ENCODE measurements at regions not wholly inside any gene's neighbourhood (a gene's known extent, or its start where the extent isn't known, plus 50 kb on each side); places are given as distances from the start of the nearest gene placed in this dataset.

DNA sequence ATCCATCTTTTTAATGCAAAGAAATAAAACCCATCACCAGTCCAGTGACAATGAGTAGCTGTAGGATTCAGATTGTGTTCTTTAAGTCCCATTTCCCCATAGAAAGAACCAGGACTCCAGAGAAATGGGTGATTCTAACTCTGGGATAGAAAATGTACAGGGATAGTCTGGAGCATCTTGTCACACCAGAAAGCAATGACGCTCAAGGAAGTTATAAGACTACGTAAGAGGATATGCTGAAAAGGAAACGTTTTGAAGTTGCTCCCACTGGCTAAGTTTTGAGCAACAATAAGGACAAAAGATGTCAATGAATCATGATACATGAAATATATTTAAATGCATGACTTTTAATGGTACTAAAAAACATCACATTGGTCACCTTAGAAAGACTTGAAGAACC lies 360.1 kb downstream of the DLEU7 start:
- no peaks in the 10 kb centered on the region for H3K23me2 ChIP-seq (ENCODE audit: insufficient read length, low read depth, low read length, poor library complexity, severe bottlenecking)
- DNase-seq: no peak
- TF ChIP-seq, protein P1, sequence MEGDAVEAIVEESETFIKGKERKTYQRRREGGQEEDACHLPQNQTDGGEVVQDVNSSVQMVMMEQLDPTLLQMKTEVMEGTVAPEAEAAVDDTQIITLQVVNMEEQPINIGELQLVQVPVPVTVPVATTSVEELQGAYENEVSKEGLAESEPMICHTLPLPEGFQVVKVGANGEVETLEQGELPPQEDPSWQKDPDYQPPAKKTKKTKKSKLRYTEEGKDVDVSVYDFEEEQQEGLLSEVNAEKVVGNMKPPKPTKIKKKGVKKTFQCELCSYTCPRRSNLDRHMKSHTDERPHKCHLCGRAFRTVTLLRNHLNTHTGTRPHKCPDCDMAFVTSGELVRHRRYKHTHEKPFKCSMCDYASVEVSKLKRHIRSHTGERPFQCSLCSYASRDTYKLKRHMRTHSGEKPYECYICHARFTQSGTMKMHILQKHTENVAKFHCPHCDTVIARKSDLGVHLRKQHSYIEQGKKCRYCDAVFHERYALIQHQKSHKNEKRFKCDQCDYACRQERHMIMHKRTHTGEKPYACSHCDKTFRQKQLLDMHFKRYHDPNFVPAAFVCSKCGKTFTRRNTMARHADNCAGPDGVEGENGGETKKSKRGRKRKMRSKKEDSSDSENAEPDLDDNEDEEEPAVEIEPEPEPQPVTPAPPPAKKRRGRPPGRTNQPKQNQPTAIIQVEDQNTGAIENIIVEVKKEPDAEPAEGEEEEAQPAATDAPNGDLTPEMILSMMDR (conservative IDR thresholded peaks at IDR 0.05): no peak
- no peak overlapping the region for H2BK15ac ChIP-seq (ENCODE audit: low read depth, low read length)
- Mint-ChIP-seq H3K27ac (no peak overlapping the region), H3K27me3 (ENCODE audit: low read depth) (no peaks in the 10 kb centered on the region), H3K9me3 (no peaks in the 10 kb centered on the region), H3K4me1 (peaks cover 2 to 5% of the 10 kb centered on the region in 2 experiments; a peak in 1 of 4 replicates), H3K36me3 (ENCODE audit: insufficient read depth in 1 of 3, low read depth in 3 of 3) (no peaks in the 10 kb centered on the region), H3K4me3 (no peak overlapping the region)
- H4K20me1 ChIP-seq (ENCODE audit: control insufficient read depth, insufficient read depth, insufficient read length): no peaks in the 10 kb centered on the region
- no peak overlapping the region for H2BK12ac ChIP-seq (ENCODE audit: insufficient read length, low read depth, low read length)
- WGBS (ENCODE audit: extremely low coverage, insufficient read length, low lambda C conversion rate): no CpG with 5 or more reads among the region's 3 CpGs
- no peak overlapping the region for H3K18ac ChIP-seq (ENCODE audit: insufficient read length, low read depth, low read length)
- H3K4me1 ChIP-seq (ENCODE audit: insufficient read depth, low read length): no peaks in the 10 kb centered on the region
- no peak overlapping the region for H3T11ph ChIP-seq (ENCODE audit: low read length)
- no peak overlapping the region for H2AFZ ChIP-seq (ENCODE audit: low read length)
- no peak overlapping the region for H4K5ac ChIP-seq (ENCODE audit: insufficient read length, low read depth, low read length)
- H3K56ac ChIP-seq (ENCODE audit: insufficient read length, low read depth, low read length): no peak overlapping the region
- no peak overlapping the region for H3K14ac ChIP-seq (ENCODE audit: insufficient read depth, low read length)
- H2BK20ac ChIP-seq (ENCODE audit: low read depth, low read length, poor library complexity, severe bottlenecking): no peak overlapping the region
- H3K23ac ChIP-seq (ENCODE audit: insufficient read length, low read depth, low read length): no peak overlapping the region
- H4K91ac ChIP-seq (ENCODE audit: insufficient read length, low read depth, low read length): no peak overlapping the region
- no peaks in the 10 kb centered on the region for H3K27me3 ChIP-seq (ENCODE audit: insufficient read depth, low read length)
- no peak overlapping the region for H2BK5ac ChIP-seq (ENCODE audit: insufficient read length, low read length)
- H2AK5ac ChIP-seq (ENCODE audit: insufficient read length, low read length): no peak overlapping the region
- no peak overlapping the region for H3K4me2 ChIP-seq (ENCODE audit: insufficient read depth, insufficient read length, low read length)
- no peak overlapping the region for H4K8ac ChIP-seq (replicated peaks; ENCODE audit: insufficient read length, low read depth, low read length)
- H3K9ac ChIP-seq (ENCODE audit: extremely low read depth, insufficient read length, low read length): no peak overlapping the region
- H3K9me3 ChIP-seq (ENCODE audit: control insufficient read depth, low read depth, low read length): no peaks in the 10 kb centered on the region
- no peak overlapping the region for H3K27ac ChIP-seq (ENCODE audit: insufficient read length, low read depth, low read length)
- no peak overlapping the region for H3K4ac ChIP-seq (ENCODE audit: low read depth, low read length)
- H3K79me1 ChIP-seq (ENCODE audit: insufficient read depth, low read depth, low read length, poor library complexity, severe bottlenecking): no peaks in the 10 kb centered on the region
- H2BK120ac ChIP-seq (ENCODE audit: low read depth, low read length, poor library complexity, severe bottlenecking): no peak overlapping the region
- no peaks in the 10 kb centered on the region for H3K79me2 ChIP-seq (ENCODE audit: insufficient read depth, low read length)

All from H9 (cell line).